H1 (cell line): ENCODE measurements at regions not wholly inside any gene's neighbourhood (a gene's known extent, or its start where the extent isn't known, plus 50 kb on each side); places are given as distances from the start of the nearest gene placed in this dataset.

Source experiments
- CTCF ChIA-PET: fragments of 300-600 bp; sonication (Branson Sonifier 250); formaldehyde crosslinking; loops from one replicate; lab custom pipeline; 2021; ENCODE audit not compliant: partially characterized antibody; lab: Charles Lee
- POLR2A ChIA-PET: fragments of 300-600 bp; sonication (Branson Sonifier 250); formaldehyde crosslinking; loops from one replicate; lab custom pipeline; 2021; ENCODE audit warnings: inconsistent platforms; ENCODE audit not compliant: partially characterized antibody; lab: Charles Lee
- DNase-seq, 2 experiments: peaks; one replicate each; pipeline versions ENCODE4 v3.0.0 to v3.0.0-alpha.2; 2010 to 2022; ENCODE audit warnings: low spot score in 2 of 2, low read depth in 1 of 2, mixed read lengths in 1 of 2
- FAIRE-seq: peaks from 2 replicates; lab custom pipeline; 2011; peaks lifted over from hg19 to GRCh38; lab: Jason Lieb, UNC
- H2AFZ ChIP-seq: 2 replicates; pipeline ENCODE4 v1.8.1; 2012; ENCODE audit warnings: low read length, inconsistent platforms
- H2AK5ac ChIP-seq: 2 replicates; pipeline ENCODE4 v1.6.1; 2013; ENCODE audit warnings: low read depth, low read length
- H2BK120ac ChIP-seq: replicated peaks from 2 replicates; pipeline ENCODE3; 2013; ENCODE audit warnings: low read depth, low read length, inconsistent platforms
- H2BK12ac ChIP-seq: 2 replicates; pipeline ENCODE4 v1.6.1; 2013; ENCODE audit warnings: low read depth, low read length
- H2BK15ac ChIP-seq: 2 replicates; pipeline ENCODE4 v1.6.1; 2013; ENCODE audit warnings: low read length
- H2BK20ac ChIP-seq: 2 replicates; pipeline ENCODE4 v1.6.1; 2013; ENCODE audit warnings: low read length
- H2BK5ac ChIP-seq: 2 replicates; pipeline ENCODE4 v1.6.1; 2013; ENCODE audit warnings: low read depth, low read length
- H3K14ac ChIP-seq: 2 replicates; pipeline ENCODE4 v1.6.1; 2013; ENCODE audit warnings: inconsistent platforms; ENCODE audit not compliant: insufficient read length
- H3K18ac ChIP-seq: 2 replicates; pipeline ENCODE4 v1.6.1; 2013; ENCODE audit warnings: low read length; ENCODE audit errors: extremely low read depth
- H3K23ac ChIP-seq: 2 replicates; pipeline ENCODE4 v1.6.1; 2013; ENCODE audit warnings: inconsistent platforms; ENCODE audit not compliant: insufficient read length
- H3K23me2 ChIP-seq: 2 replicates; pipeline ENCODE4 v1.6.1; 2013; ENCODE audit warnings: low read depth, low read length
- H3K27ac ChIP-seq: 2 replicates; pipeline ENCODE4 v1.6.1; 2011; ENCODE audit warnings: low read depth, low read length, inconsistent platforms
- H3K27me3 ChIP-seq, 4 experiments: replicated peaks in 1 of 4; 1 replicate in 1 of 4; 2 replicates in 3 of 4; pipeline versions ENCODE4 v1.6.1 to v1.8.1; 2011 to 2013; ENCODE audit warnings: low read length in 3 of 4, mild to moderate bottlenecking in 3 of 4, inconsistent platforms in 2 of 4, mixed read lengths in 2 of 4, moderate library complexity in 1 of 4; ENCODE audit not compliant: control insufficient read depth in 3 of 4, insufficient read depth in 3 of 4; ENCODE audit errors: extremely low read depth in 1 of 4
- H3K36me3 ChIP-seq, 4 experiments: 2 replicates each; pipeline versions ENCODE4 v1.6.1 to v1.8.1; 2011 to 2013; ENCODE audit warnings: mild to moderate bottlenecking in 4 of 4, low read length in 3 of 4, moderate library complexity in 2 of 4, control low read depth in 1 of 4, inconsistent platforms in 1 of 4; ENCODE audit not compliant: insufficient read depth in 4 of 4, control insufficient read depth in 2 of 4
- H3K4ac ChIP-seq: replicated peaks from 2 replicates; pipeline ENCODE3; 2013; ENCODE audit warnings: low read length, low read depth, mixed read lengths, inconsistent platforms; ENCODE audit not compliant: insufficient read length
- H3K4me1 ChIP-seq, 4 experiments: replicated peaks in 1 of 4; 1 replicate in 1 of 4; 2 replicates in 3 of 4; pipeline versions ENCODE4 v1.6.1 to v1.8.1; 2011 to 2013; ENCODE audit warnings: low read length in 3 of 4, inconsistent platforms in 2 of 4, mixed read lengths in 1 of 4; ENCODE audit not compliant: insufficient read depth in 4 of 4, control insufficient read depth in 3 of 4
- H3K4me2 ChIP-seq, 2 experiments: 2 replicates each; pipeline versions ENCODE4 v1.6.1 to v1.8.1; 2011 to 2013; ENCODE audit warnings: low read depth in 2 of 2, low read length in 2 of 2, control low read depth in 1 of 2, inconsistent platforms in 1 of 2, mild to moderate bottlenecking in 1 of 2; ENCODE audit not compliant: insufficient read depth in 1 of 2
- H3K4me3 ChIP-seq, 4 experiments: fragments of 200-600, 300-600 bp in 1 of 4; sonication (generic), shearing (Covaris generic), sonication (Bioruptor Twin) in 1 of 4; 2 replicates each; pipeline versions ENCODE4 v1.5.1 to v1.8.1; 2011 to 2016; ENCODE audit warnings: low read length in 4 of 4, low read depth in 3 of 4, control low read depth in 2 of 4, inconsistent platforms in 2 of 4, mild to moderate bottlenecking in 2 of 4, mixed read lengths in 1 of 4, moderate library complexity in 1 of 4; ENCODE audit not compliant: insufficient read depth in 2 of 4; ENCODE audit errors: extremely low read depth in 1 of 4
- H3K56ac ChIP-seq: replicated peaks from 2 replicates; pipeline ENCODE3; 2013; ENCODE audit warnings: low read depth, mild to moderate bottlenecking, mixed read lengths, low read length, inconsistent platforms; ENCODE audit not compliant: insufficient read length
- H3K79me1 ChIP-seq: 2 replicates; pipeline ENCODE4 v1.6.1; 2013; ENCODE audit warnings: low read depth, low read length, control low read depth
- H3K79me2 ChIP-seq, 2 experiments: 2 replicates each; pipeline versions ENCODE4 v1.6.1 to v1.8.1; 2012 to 2013; ENCODE audit warnings: low read length in 2 of 2, mild to moderate bottlenecking in 2 of 2, inconsistent platforms in 1 of 2; ENCODE audit not compliant: insufficient read depth in 2 of 2, control insufficient read depth in 1 of 2
- H3K9ac ChIP-seq, 4 experiments: replicated peaks in 1 of 4; 1 replicate in 1 of 4; 2 replicates in 3 of 4; pipeline versions ENCODE4 v1.6.1 to v1.8.1; 2011 to 2013; ENCODE audit warnings: low read depth in 3 of 4, low read length in 3 of 4, control low read depth in 2 of 4, mild to moderate bottlenecking in 2 of 4, moderate library complexity in 2 of 4, inconsistent platforms in 1 of 4; ENCODE audit errors: extremely low read depth in 1 of 4
- H3K9me3 ChIP-seq, 2 experiments: 2 replicates each; pipeline versions ENCODE4 v1.6.1 to v1.8.1; 2012 to 2013; ENCODE audit warnings: mild to moderate bottlenecking in 2 of 2, moderate library complexity in 2 of 2, control low read depth in 1 of 2, inconsistent platforms in 1 of 2, low read depth in 1 of 2, low read length in 1 of 2, mixed read lengths in 1 of 2; ENCODE audit not compliant: insufficient read depth in 2 of 2
- H4K20me1 ChIP-seq, 2 experiments: replicated peaks in 1 of 2; 2 replicates each; pipeline versions ENCODE3 to v1.8.1; 2011 to 2013; ENCODE audit warnings: inconsistent platforms in 2 of 2, low read length in 2 of 2, mild to moderate bottlenecking in 1 of 2; ENCODE audit not compliant: insufficient read depth in 2 of 2, control insufficient read depth in 1 of 2
- H4K5ac ChIP-seq: 2 replicates; pipeline ENCODE4 v1.6.1; 2013; ENCODE audit warnings: low read length, low read depth, mixed read lengths, inconsistent platforms; ENCODE audit not compliant: insufficient read length
- H4K8ac ChIP-seq: 2 replicates; pipeline ENCODE4 v1.8.0; 2013; ENCODE audit warnings: mild to moderate bottlenecking, moderate library complexity, low read length, inconsistent platforms; ENCODE audit not compliant: insufficient read depth; ENCODE audit errors: extremely low read depth
- H4K91ac ChIP-seq: replicated peaks from 2 replicates; pipeline ENCODE3; 2013; ENCODE audit warnings: low read length, mixed read lengths, inconsistent platforms; ENCODE audit not compliant: insufficient read length
- BRCA1 ChIP-seq: IDR thresholded peaks from 2 replicates; pipeline ENCODE4 v1.6.1; 2012; ENCODE audit warnings: low read depth, low read length, improper control_type of control experiment
- CEBPB ChIP-seq: IDR thresholded peaks from 2 replicates; pipeline ENCODE4 v1.6.1; 2012; ENCODE audit warnings: low read depth, low read length
- CHD2 ChIP-seq: IDR thresholded peaks from 2 replicates; pipeline ENCODE4 v1.6.1; 2012; ENCODE audit warnings: low read length, improper control_type of control experiment
- EP300 ChIP-seq, 2 experiments: IDR thresholded peaks; 1 replicate in 1 of 2; 2 replicates in 1 of 2; pipeline ENCODE4 v1.6.1; 2011 to 2012; ENCODE audit warnings: low read depth in 2 of 2, low read length in 2 of 2, mild to moderate bottlenecking in 2 of 2, borderline replicate concordance in 1 of 2, inconsistent platforms in 1 of 2, moderate library complexity in 1 of 2
- FOSL1 ChIP-seq: IDR thresholded peaks from 2 replicates; pipeline ENCODE4 v1.6.1; 2011; ENCODE audit warnings: mild to moderate bottlenecking, low read depth, low read length, moderate library complexity; ENCODE audit not compliant: insufficient read depth
- GABPA ChIP-seq: IDR thresholded peaks from 2 replicates; pipeline ENCODE4 v1.6.1; 2011; ENCODE audit warnings: mild to moderate bottlenecking, low read length, moderate library complexity, borderline replicate concordance; ENCODE audit not compliant: insufficient read depth
- KDM5A ChIP-seq: fragments of 200-600 bp; IDR thresholded peaks from 2 replicates; pipeline ENCODE4 v1.7.1; 2012; ENCODE audit warnings: mild to moderate bottlenecking, low read length, inconsistent platforms, mixed read lengths
- NRF1 ChIP-seq: IDR thresholded peaks from 2 replicates; pipeline ENCODE4 v1.6.1; 2011; ENCODE audit warnings: mild to moderate bottlenecking, low read depth, low read length, improper control_type of control experiment
- RAD21 ChIP-seq, 2 experiments: IDR thresholded peaks in 1 of 2; conservative IDR thresholded peaks in 1 of 2; 2 replicates each; pipeline ENCODE4 v1.6.1; 2011; ENCODE audit warnings: low read depth in 2 of 2, low read length in 2 of 2, improper control_type of control experiment in 1 of 2, inconsistent platforms in 1 of 2, mild to moderate bottlenecking in 1 of 2, moderate library complexity in 1 of 2
- SIN3A ChIP-seq, 2 experiments: IDR thresholded peaks in 1 of 2; conservative IDR thresholded peaks in 1 of 2; 2 replicates each; pipeline ENCODE4 v1.6.1; 2011 to 2012; ENCODE audit warnings: low read length in 2 of 2, improper control_type of control experiment in 1 of 2, low read depth in 1 of 2, mild to moderate bottlenecking in 1 of 2
- SP1 ChIP-seq: IDR thresholded peaks from 2 replicates; pipeline ENCODE4 v1.6.1; 2011; ENCODE audit warnings: low read depth, low read length
- SRF ChIP-seq: IDR thresholded peaks from 2 replicates; pipeline ENCODE4 v1.6.1; 2011; ENCODE audit warnings: mild to moderate bottlenecking, low read depth, low read length, moderate library complexity
- SUZ12 ChIP-seq: fragments of 200-600 bp; sonication (generic); IDR thresholded peaks from 2 replicates; pipeline ENCODE4 v1.6.1; 2012; ENCODE audit warnings: mild to moderate bottlenecking, inconsistent platforms, low read length, moderate library complexity, mixed read lengths
- WGBS, 2 experiments: shearing (Covaris generic) in 1 of 2; methylation state at CpG; one replicate each; pipeline versions ENCODE4 v1.1.6 to v1.1.7; 2013 to 2015; ENCODE audit warnings: low lambda C conversion rate in 2 of 2, mixed read lengths in 2 of 2, inconsistent platforms in 1 of 2, low coverage in 1 of 2, missing lambda C conversion rate in 1 of 2; ENCODE audit not compliant: insufficient replicate concordance in 2 of 2, insufficient coverage in 1 of 2, insufficient read length in 1 of 2; ENCODE audit errors: extremely low coverage in 1 of 2, missing lambda C conversion rate in 1 of 2; 5-methylcytosine and 5-hydroxymethylcytosine counted together
- TF ChIP-seq, protein P1 (sequence below): IDR thresholded peaks from 2 replicates; pipeline ENCODE4 v1.6.1; 2011; ENCODE audit warnings: low read depth, mild to moderate bottlenecking, low read length; ENCODE audit not compliant: insufficient read depth

- no peak overlapping the region for H2BK12ac ChIP-seq
- H2BK20ac ChIP-seq: no peak overlapping the region
- no peak overlapping the region for H3K9ac ChIP-seq
- no peaks in the 10 kb centered on the region for H3K9me3 ChIP-seq
- H4K91ac ChIP-seq: no peak overlapping the region
- no peak overlapping the region for H2BK120ac ChIP-seq
- no peaks in the 10 kb centered on the region for H3K23me2 ChIP-seq
- H3K27me3 ChIP-seq: peaks cover 0 to 1% (median 0%) of the 10 kb centered on the region in 4 experiments; a peak in 1 of 7 replicates
- no peaks in the 10 kb centered on the region for H3K4me1 ChIP-seq
- peak overlapping the region; percentile 3; the same call in 1 of the 2 replicates for H2AFZ ChIP-seq
- no peak overlapping the region for H4K8ac ChIP-seq
- H3K18ac ChIP-seq: no peak overlapping the region
- ChIA-PET CTCF (no interaction called here), POLR2A (no interaction called here)
- H3K56ac ChIP-seq: no peak overlapping the region
- no peak overlapping the region for H3K27ac ChIP-seq
- no peak overlapping the region for H3K23ac ChIP-seq
- no peaks in the 10 kb centered on the region for H3K79me1 ChIP-seq
- H4K20me1 ChIP-seq: no peaks in the 10 kb centered on the region
- no peaks in the 10 kb centered on the region for H3K79me2 ChIP-seq
- no peak overlapping the region for H3K4ac ChIP-seq
- no peaks in the 10 kb centered on the region for H3K36me3 ChIP-seq
- H3K4me2 ChIP-seq: no peak overlapping the region
- H3K4me3 ChIP-seq: no peak overlapping the region
- H2BK15ac ChIP-seq: no peak overlapping the region
- no peak for DNase-seq
- WGBS, 2 experiments: 85% methylated on average over 2 of the region's 2 CpGs; no CpG with 5 or more reads in 1 of the 2 experiments
- no peak overlapping the region for H2BK5ac ChIP-seq
- H2AK5ac ChIP-seq: no peak overlapping the region
- FAIRE-seq: no peak
- H4K5ac ChIP-seq: no peak overlapping the region
- H3K14ac ChIP-seq: no peak overlapping the region
- no peak for TF ChIP-seq CEBPB
- TF ChIP-seq SIN3A (conservative IDR thresholded peaks at IDR 0.05 in 1 of 2, IDR thresholded peaks at IDR 0.05 in 1 of 2; ENCODE audit: low read depth in 1 of 2, low read length in 2 of 2): no peak
- no peak for TF ChIP-seq CHD2
- no peak for TF ChIP-seq KDM5A
- no peak for TF ChIP-seq SRF
- TF ChIP-seq EP300 (IDR thresholded peaks at IDR 0.05; ENCODE audit: borderline replicate concordance in 1 of 2, low read depth in 2 of 2, low read length in 2 of 2): no peak
- TF ChIP-seq SUZ12: no peak
- TF ChIP-seq GABPA: no peak
- TF ChIP-seq FOSL1: no peak
- no peak for TF ChIP-seq SP1
- no peak for TF ChIP-seq NRF1
- no peak for TF ChIP-seq BRCA1
- no peak for TF ChIP-seq RAD21 (IDR thresholded peaks at IDR 0.05 in 1 of 2, conservative IDR thresholded peaks at IDR 0.05 in 1 of 2; ENCODE audit: low read depth in 2 of 2, low read length in 2 of 2)
- TF ChIP-seq, protein P1, sequence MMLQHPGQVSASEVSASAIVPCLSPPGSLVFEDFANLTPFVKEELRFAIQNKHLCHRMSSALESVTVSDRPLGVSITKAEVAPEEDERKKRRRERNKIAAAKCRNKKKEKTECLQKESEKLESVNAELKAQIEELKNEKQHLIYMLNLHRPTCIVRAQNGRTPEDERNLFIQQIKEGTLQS: no peak
These were observed 1460.3 kb downstream of the SUCLG1 start for GRCh38 chr2:82998781-82999180.
